Forelimb muscle (tissue), 1 donor: ENCODE measurements at regions not wholly inside any gene's neighbourhood (a gene's known extent, or its start where the extent isn't known, plus 50 kb on each side); places are given as distances from the start of the nearest gene placed in this dataset.
"Not testable (repeated sequence)": the region's sequence is repeated elsewhere in the genome, so short reads cannot be mapped to it uniquely, and the experiment has no call there.

Experiments
- DNase-seq: peaks from one replicate; pipeline ENCODE4 v3.0.0-alpha.2; 2013; ENCODE audit warnings: low read depth

DNA sequence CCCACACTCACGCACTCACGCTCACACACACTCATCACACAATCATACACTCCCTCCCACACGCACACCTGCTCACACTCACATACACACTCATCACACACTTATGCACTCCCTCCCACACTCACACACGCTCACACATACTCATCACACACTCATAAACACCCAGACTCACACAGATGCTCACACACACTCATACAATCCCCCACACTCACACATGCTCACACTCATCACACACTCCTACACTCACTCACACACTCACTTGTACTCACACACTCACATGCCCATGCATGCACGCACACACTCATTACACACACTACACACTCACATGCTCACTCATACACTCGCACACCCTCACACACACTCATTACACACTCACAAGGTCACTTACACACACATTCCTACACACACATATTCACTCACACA lies 131.1 kb upstream of the PDE10A start:
- no peak for DNase-seq

DNA sequence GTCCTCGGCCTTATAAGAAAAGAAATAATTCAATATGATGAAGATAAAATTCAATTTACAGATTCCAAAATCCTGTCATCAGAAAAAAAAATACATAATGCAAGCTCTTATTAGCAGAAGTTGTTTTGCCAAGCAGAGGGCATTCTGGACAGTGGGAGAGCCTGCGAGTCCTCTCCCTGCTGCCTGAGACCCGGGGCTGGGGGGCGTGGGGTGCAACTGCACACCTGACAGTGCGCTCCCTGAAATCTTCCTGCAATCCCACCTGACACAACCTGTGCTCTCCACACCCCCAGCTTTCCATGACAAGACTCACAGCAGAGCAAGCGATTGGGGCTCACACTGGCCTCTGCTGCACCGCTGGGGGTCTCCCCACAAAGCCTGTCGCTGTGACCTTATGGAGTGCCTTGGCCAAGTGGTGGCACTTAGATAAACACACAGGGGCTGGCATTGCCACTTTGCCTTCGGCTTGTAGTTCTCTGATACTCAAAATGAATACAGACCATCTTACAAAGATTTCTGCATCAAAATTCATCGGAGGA lies 130.3 kb upstream of the PDE10A start:
- no peak for DNase-seq

DNA sequence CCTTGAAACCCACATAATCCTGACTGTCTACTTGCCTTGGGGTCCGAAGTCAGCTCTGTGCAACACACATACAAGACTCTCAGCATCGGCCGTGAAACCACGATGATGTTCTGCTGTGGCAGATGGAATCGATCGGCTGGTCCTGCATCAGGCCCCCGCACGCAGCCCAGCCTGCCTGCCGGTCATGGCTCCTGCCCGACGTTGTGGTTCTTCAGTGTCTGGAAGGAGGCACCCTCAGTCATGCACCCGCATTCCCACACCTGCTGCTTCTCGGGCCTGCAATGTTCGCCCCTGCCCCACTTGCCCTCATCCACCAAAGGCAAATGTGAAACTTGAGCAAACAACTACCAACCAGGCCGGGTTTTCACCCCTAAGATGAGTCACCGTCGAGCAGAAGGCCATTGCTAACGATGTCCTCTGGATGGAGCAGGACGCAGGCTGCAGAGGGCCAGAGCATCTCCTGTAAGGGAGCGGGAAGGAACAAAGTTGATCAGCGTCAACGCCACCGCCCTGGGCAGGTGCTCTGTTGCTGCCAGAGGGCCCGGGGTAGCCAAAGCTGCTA lies 128.9 kb upstream of the PDE10A start:
- DNase-seq: no peak

DNA sequence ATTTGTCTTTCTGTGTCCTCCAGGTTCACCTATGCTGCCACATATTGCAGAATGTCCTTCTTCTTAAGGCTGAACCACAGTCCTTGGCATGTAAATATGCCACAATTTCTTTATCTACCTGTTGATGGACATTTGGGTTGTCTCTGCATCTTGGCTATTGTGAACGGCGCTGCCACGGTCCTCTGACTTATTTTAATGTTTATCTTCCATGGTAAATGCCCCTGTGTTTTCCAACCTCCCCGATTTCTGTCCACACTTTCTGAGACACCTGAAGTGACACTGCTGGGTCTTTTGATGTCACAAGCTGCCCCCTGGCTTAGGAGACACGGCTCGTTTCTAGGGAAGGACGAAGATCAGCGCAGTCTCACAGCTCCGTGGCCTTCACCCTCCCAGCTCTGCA lies 128.3 kb upstream of the PDE10A start:
- no peak for DNase-seq

DNA sequence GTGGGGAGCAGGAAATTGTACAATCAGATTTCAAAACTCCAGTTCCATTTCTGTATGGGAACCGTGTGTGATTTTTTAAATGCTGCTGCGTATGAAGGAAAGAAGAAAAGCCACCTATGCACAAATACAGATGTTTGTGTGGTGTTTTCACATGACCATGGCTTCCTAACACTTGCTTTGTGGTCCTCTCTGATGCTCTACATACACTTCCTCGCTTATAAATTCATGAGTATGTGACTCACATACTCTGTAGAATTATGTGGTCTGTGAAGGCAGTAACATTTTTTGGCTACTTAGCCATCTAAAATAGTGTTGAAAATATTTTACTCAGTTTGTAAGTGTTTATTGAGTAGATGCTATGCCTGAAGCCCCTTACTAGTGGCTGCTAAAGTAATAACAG lies 119.8 kb upstream of the PDE10A start:
- no peak for DNase-seq

DNA sequence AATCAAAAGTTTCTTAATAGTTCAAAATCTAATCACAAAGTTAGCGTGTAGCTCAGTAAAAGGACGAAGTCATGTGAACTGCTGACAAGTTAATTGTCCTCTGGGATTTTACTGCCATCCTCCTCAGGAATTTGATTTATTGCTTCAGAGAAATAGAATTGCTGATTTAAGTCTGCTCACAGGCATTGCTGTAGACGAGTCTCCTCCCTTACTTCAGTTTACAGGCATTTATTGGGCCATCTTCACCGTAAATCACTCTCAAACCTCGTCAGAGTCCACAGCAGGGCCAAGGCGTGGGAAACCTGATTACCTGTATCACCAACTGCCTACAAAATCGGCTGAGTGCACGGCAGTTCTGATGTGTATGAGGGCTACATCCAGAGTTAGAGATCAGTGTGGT lies 119.1 kb upstream of the PDE10A start:
- no peak for DNase-seq

DNA sequence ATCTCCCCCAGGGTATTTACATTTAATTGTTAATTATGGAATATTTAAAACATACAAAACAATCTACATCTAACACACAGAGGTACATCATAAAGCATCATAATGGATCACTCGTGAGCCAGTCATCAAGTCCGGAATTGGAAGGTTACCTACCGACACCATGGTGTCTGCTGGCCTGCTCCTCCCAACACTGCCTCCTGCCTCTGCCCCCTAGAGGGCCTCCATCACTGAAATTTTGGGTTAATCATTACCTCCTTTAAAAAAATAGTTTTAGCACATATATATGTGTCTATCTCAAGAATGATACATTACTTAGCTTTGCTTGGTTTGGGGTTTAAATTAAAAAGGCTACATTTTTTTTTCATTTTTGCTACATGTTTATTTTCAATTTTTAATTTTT lies 114.6 kb upstream of the PDE10A start:
- no peak for DNase-seq

DNA sequence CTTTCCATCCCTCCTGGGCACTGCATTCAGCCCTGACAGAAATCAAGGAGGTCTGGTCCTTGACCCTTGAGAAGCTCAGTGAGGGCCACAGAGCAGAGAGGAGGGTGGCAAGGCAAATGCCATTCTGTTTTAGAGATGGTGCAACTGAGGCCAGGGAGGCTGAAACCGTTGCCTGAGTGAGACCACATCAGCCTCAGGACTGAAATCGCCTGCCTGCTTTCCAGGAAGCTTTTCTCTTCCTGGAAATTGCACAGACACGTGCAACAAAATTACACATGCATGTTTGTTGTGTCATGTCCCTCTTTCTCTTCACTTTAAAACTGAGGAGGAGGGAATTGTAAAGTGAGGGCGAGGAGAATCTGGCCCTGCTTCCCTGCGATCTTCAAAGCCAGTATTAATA lies 113.7 kb upstream of the PDE10A start:
- DNase-seq: no peak

DNA sequence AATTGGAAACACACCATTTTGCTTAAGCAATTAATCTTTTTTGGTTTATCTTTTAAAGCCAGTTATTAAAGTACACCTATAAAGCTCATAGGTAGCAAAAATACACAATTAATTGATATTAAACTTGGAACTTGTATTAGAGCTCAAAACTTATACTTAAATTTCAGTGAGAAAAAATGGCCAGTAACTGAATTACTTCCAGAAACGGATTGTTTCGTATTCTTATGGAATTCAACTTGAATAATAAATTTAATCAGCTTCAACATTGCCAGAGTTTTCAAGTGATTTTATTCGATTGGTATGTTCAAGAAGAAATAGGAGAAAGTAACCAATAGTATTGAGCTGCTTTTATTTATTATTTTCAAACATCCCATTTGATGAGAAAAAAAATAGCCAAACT lies 112.7 kb upstream of the PDE10A start:
- DNase-seq: no peak

DNA sequence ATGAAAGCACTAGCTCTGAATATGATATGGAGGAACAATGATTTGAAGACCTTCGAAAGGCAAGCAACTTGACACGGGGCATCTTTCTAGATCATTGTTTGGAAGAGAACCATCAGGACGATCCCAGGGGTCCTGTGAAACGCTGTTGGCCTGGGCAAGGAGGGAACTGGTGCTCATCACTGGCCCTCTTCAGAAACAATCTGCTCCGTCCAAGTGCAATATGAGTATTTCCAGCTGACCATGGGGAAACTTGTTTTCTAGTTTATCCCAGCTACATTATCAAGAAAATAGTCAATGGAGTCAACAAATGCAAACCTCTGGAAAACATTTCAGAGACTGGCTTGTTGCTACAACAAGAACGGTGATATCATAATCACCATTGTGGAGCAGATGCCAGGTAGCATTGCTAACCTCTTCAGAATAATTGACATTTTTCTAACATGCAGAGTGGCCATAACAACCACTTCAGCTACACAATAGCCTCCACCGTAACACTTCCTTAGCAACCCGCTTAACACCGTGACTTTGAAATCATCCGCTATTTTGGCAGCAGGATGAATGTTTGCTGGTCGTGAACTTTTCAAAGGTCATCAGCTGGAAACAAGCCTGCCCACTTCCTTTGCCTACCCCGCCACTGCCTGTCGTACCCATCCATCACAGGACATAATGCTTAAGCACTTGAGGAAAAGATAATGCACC lies 112.0 kb upstream of the PDE10A start:
- DNase-seq: peak; percentile 81

DNA sequence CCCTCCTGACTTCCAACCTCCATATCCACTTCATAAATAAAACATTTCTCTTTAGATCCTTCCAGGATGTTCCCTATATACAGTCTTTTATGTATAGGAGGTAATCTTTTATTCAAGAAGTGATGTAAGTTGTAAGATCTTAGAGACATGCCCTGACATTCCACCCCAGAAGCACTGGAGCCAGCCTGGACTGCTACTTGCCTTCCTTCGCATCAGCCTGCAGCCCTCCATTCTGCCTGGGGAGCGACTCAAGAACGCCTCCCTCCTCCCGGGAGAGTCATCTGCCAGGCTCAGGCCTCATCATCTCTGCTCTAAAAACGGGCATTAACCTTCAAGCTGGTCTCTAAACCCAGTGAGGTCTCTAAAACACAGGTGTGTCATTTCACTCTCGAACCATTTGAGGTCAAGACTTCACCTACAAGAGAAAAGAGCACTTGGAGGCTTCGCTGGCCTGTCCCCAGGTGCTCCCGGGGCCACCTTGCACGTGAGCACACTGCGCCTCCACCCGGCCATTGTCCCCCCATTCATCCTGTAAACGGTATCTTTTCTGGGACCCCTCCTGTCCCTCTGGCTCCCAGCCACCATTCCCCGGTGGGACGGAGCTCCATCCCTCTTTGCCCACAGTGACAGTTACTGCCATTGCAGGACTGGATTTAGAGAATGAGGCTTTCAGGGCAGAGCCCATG lies 107.5 kb upstream of the PDE10A start:
- DNase-seq: no peak

DNA sequence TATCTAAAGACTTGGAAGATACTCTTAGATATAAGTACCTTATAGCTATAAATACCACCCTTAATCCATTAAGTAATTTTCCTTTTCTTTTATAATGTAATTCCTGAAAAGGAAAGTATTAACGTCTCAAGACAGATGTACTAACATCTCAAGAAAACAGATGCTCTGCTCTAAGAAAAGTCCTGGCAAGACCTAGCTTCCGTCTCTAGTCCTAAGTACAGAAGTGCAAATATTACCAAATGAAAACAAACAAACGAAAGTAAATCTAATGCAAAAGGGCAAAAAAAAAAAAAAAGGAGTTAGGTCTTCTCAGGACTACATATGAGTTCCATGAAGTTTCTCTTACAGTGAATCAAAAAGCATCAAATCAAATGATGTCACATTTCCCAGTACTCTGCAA lies 106.8 kb upstream of the PDE10A start:
- DNase-seq: no peak

DNA sequence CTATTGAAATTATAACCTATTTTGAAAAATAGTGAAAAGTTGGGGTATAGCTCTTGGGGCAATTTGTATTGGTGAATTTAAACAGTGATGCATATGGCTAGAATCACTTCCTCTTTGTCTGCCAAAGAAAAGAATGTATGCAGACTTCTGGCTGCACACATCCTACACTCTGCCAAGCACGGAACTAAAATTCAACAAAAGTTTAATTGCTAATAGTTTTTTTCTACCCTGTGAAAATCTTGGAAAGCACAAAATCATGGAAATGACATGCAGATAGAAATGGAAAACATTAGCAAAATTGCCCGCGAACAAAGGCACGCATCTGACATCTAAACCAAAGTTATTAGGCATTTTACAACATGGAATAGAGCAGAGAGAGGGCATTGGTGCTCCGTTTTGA lies 106.4 kb upstream of the PDE10A start:
- no peak for DNase-seq

DNA sequence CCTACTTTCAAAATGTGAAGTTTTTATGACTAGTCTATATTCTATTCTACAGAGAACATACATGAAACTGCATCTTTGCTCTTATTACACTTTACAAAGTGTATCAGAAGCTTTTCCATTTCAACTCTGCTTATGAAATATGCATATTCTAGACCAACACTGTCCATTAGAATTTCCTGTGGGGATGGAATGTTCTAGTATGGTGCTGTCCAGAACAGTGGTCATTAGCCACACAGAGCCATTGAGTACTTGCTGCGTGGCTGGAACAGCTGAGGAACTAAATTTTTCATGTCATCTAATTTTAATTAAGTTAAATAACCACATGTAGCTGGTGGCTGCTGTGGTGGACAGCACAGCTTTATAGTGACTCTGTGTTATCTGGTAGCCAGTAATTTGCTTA lies 105.9 kb upstream of the PDE10A start:
- no peak for DNase-seq

DNA sequence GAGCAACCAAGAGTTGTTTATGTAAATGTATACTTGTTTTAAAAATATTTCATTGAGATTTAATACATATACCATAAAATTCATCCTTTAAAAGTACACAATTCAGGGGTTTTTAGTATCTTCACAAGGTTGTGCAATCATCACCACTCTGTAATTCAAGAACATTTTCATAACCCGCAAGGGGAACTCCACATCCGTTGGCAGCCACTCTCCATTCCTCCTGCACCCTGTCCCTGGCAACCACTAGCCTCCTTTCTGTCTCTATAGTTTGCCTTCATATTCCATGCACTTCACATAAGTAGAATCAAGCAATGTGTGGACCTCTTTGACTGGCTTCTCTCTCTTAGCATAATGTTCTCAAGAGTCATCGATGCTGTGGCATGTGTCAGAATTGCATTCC lies 104.2 kb upstream of the PDE10A start:
- DNase-seq: no peak

DNA sequence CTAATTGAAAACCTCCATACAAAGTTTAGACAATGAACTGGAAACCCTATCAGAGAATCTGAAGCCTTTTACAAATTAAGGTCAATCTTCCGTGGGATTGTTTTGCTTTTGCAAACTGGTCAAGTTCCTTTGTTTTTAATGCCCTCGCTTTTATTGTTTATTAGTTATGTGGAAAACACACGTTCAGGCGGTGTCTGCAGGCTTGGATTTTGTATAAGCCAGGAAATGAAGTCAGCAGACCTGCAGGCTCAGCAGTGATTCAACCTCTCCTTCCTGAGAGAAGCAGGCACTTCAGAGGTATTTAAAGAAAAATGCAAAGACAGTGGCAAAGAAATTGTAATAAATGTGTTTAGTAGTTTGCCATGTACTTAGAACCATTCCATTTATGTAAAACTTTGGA lies 103.4 kb upstream of the PDE10A start:
- DNase-seq: no peak

DNA sequence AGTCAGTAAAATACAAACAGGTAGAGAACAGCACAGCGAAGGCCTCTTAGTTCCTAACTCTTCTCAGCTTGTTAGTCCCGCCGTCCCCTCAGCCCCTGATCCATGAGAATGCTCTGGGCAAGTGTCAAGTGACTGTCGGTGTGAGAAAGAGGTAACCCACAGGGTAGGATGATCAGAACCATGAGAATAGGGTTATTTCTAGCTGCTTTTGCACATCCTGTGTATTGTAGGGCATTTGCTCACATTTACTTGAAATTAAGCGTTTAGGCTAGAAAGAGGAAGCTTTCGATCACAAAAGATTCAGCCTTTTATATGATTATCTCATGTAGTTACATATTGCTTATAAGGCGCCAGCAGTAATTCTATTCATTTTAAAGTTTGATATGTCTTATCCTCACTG lies 103.0 kb upstream of the PDE10A start:
- DNase-seq: no peak

DNA sequence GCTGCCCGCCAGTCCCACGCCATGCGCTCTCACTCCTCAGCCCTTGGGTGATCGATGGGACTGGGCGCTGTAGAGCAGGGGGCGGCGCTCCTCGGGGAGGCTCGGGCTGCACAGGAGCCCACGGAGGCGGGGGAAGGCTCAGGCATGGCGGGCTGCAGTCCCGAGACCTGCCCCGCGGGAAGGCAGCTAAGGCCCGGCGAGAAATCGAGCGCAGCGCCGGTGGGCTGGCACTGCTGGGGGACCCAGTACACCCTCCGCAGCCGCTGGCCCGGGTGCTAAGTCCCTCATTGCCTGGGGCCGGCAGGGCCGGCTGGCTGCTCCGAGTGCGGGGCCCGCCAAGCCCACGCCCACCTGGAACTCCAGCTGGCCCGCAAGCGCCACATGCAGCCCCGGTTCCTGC lies 102.2 kb upstream of the PDE10A start:
- DNase-seq: not testable (repeated sequence)

DNA sequence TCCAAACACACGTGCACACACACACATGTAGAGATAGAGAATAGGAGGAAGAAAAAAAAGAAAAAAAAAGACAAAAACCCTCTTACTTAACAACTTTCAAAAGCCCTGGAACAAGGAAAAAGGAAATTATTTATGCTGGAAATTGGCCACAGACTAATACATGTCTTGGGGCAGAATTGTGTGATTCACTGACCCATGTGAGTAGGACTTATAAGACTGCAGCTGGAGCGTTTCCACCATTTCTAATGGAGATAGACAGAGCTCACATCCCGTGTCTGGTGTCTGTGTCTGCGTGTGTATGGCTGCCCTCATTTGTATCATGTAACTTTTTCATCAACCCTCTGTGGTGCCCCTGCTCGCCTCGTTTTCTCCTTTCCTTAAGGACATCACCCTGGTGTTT lies 99.8 kb upstream of the PDE10A start:
- DNase-seq: no peak

DNA sequence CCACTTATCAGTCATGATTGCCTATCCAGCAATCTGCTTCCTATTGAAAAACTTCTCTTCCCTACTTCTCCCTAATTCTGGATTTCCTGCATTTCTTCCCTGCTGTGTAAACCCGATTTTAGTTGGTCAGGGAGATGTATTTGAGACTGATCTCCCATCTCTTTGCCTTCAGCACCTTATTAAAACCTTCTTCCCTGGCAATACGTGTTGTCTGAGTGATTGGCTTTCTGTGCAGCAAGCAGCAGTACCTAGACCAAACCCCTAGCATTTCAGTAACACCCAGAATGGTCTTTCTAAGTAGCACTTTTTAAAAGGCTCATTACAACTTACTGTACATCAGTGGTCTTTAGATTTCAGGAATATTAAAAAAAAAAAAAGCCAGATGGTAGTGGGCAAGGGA lies 99.1 kb upstream of the PDE10A start:
- no peak for DNase-seq

DNA sequence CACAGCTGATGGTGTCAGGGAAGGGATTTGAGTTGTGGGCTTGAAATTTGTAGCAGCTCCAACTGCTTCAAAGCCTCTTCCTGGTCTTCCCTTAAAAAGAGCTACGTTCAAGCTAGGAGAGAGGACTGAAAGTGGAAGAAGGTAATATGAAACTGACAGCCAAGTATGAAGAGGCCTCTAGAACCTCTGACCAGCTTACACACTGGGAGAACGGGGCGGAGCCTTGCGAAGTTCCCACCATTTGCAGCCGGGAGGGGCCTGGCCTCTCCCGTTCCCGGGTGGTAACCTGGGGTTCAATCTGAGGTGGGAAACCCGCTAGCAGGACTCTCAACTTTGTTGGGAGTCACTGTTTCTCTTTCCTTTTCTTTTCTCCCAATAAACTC lies 97.8 kb upstream of the PDE10A start:
- no peak for DNase-seq

DNA sequence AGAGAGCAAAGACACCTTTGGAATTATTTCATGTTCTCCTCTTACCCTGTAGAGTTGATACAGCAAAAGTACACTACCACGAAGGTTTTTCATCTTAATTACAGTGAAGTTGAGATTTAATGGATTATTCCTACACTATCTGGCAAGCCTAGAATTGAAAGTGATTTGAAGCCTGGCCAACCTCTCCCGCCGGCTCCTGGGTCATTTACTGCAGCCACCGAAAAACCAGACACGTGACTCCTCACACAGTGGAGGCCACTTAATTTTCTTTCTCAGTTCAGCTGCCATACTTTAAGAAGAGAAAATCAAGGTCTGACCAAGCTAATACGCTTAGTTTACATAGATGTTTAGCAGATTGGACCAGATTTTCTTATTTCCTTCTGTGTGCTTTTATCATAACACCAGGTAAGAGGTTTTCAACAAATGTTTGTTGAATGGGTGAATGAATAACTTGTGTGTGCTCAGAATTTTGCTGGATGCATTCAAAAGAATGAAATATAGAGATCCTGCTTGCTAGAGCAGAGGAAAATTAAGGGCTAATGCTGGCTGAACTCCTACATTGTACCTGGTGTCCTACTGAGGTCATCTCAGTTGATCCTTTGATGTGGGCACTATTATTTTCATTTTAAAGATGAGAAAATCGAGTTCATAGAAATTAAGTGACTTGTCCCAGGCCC lies 97.2 kb upstream of the PDE10A start:
- DNase-seq: no peak

DNA sequence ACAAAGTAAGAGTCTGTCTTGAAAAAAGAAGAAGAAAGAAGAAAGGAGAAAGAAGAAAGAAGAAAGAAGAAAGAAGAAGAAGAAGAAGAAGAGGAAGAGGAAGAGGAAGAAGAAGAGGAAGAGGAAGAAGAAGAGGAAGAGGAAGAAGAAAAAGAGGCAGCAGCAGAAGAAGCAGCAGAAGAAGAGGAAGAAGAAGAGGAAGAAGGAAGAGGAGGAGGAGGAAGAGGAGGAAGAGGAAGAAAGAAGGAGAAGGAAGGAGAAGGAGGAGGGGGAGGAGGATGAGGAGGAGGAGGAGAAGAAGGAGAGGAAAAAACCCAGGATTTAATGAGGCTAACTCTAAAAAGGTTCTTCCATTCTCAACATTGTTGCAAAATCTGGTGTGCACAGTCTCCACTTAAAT lies 95.4 kb upstream of the PDE10A start:
- no peak for DNase-seq
